RWPE2 (cell line): ENCODE measurements at regions not wholly inside any gene's neighbourhood (a gene's known extent, or its start where the extent isn't known, plus 50 kb on each side); places are given as distances from the start of the nearest gene placed in this dataset.
"Not testable (repeated sequence)": the region's sequence is repeated elsewhere in the genome, so short reads cannot be mapped to it uniquely, and the experiment has no call there.

Experiments used
- ATAC-seq: fragments of 200-7000 bp; cut with Tn5 transposase; 3 replicates; pipeline ENCODE4 v1.9.1; 2021; ENCODE audit warnings: low read depth
- DNase-seq: peaks from one replicate; pipeline ENCODE4 v3.0.0-alpha.2; 2020; ENCODE audit warnings: low spot score
- H3K27ac ChIP-seq: fragments of 450-650 bp; 2 replicates; pipeline ENCODE4 v1.5.1; 2017; ENCODE audit warnings: mild to moderate bottlenecking; ENCODE audit not compliant: poor library complexity, severe bottlenecking
- H3K27me3 ChIP-seq: fragments of 250-450 bp; sonication (Bioruptor Pico); 2 replicates; pipeline ENCODE4 v1.5.1; 2021; ENCODE audit warnings: mild to moderate bottlenecking, moderate library complexity; ENCODE audit not compliant: insufficient read depth, poor library complexity, severe bottlenecking
- H3K36me3 ChIP-seq: fragments of 250-450 bp; sonication (Bioruptor Pico); 2 replicates; pipeline ENCODE4 v1.5.1; 2020; ENCODE audit warnings: low read depth, mild to moderate bottlenecking, moderate library complexity
- H3K4me1 ChIP-seq: fragments of 250-450 bp; sonication (Bioruptor Pico); 2 replicates; pipeline ENCODE4 v1.5.1; 2021; ENCODE audit warnings: mild to moderate bottlenecking, moderate library complexity; ENCODE audit not compliant: insufficient read depth, poor library complexity, severe bottlenecking
- H3K4me3 ChIP-seq: fragments of 250-450 bp; sonication (Bioruptor Pico); 2 replicates; pipeline ENCODE4 v1.5.1; 2021; ENCODE audit warnings: mild to moderate bottlenecking, moderate library complexity; ENCODE audit not compliant: severe bottlenecking
- H3K9me3 ChIP-seq: fragments of 250-450 bp; sonication (Bioruptor Pico); 2 replicates; pipeline ENCODE4 v1.5.1; 2021; ENCODE audit warnings: mild to moderate bottlenecking, moderate library complexity; ENCODE audit not compliant: severe bottlenecking
- CTCF ChIP-seq: fragments of 450-650 bp; IDR thresholded peaks from one replicate; pipeline ENCODE4 v1.5.1; 2017; ENCODE audit warnings: mild to moderate bottlenecking, moderate library complexity; ENCODE audit not compliant: poor library complexity, severe bottlenecking

- no peak overlapping the region for H3K27ac ChIP-seq
- no peaks in the 10 kb centered on the region for H3K36me3 ChIP-seq
- no peak for TF ChIP-seq CTCF
- H3K4me1 ChIP-seq, result no peaks in the 10 kb centered on the region
- H3K9me3 ChIP-seq, result peaks cover 23% of the 10 kb centered on the region
- H3K27me3 ChIP-seq, result no peaks in the 10 kb centered on the region
- H3K4me3 ChIP-seq, result no peak overlapping the region
- no peak for DNase-seq
- ATAC-seq, result no peak
Observed at GRCh38 chr5:153939101-153939500, 99.6 kb downstream of the FAM114A2 start.

GRCh38 chr5:153938191-153938842, 100.4 kb downstream of the FAM114A2 start:
- H3K27ac ChIP-seq, result no peak overlapping the region
- H3K4me1 ChIP-seq, result no peaks in the 10 kb centered on the region
- H3K27me3 ChIP-seq, result no peaks in the 10 kb centered on the region
- H3K9me3 ChIP-seq, result peaks cover 23% of the 10 kb centered on the region
- ATAC-seq (no peak), DNase-seq (no peak)
- H3K4me3 ChIP-seq, result no peak overlapping the region
- H3K36me3 ChIP-seq, result no peaks in the 10 kb centered on the region
- TF ChIP-seq CTCF, result no peak

- Histone ChIP-seq H3K4me1 (no peaks in the 10 kb centered on the region), H3K9me3 (peaks cover 21% of the 10 kb centered on the region)
Observed at GRCh38 chr5:153937661-153938060, 101.0 kb downstream of the FAM114A2 start.

GRCh38 chr5:153935151-153935550, 103.6 kb downstream of the FAM114A2 start:
- H3K4me3 ChIP-seq, H3K36me3 ChIP-seq, H3K9me3 ChIP-seq, DNase-seq, H3K27me3 ChIP-seq, H3K4me1 ChIP-seq, ATAC-seq, H3K27ac ChIP-seq: not testable (repeated sequence)

More at GRCh38 chr5:153937661-153938060, 101.0 kb downstream of the FAM114A2 start:
- DNase-seq (no peak), ATAC-seq (no peak)
- H3K27ac ChIP-seq, result no peak overlapping the region
- TF ChIP-seq CTCF, result no peak
- H3K36me3 ChIP-seq, result no peaks in the 10 kb centered on the region
- no peaks in the 10 kb centered on the region for H3K27me3 ChIP-seq
- H3K4me3 ChIP-seq, result no peak overlapping the region

GRCh38 chr5:153926201-153926600, 112.5 kb downstream of the FAM114A2 start:
- Histone ChIP-seq H3K27ac (no peak overlapping the region), H3K4me3 (no peak overlapping the region), H3K27me3 (no peaks in the 10 kb centered on the region), H3K9me3 (no peaks in the 10 kb centered on the region), H3K36me3 (no peaks in the 10 kb centered on the region), H3K4me1 (no peaks in the 10 kb centered on the region)
- no peak for ATAC-seq
- TF ChIP-seq CTCF, result no peak
- no peak for DNase-seq
